Small intestine (tissue), 7 donors: ENCODE measurements at regions not wholly inside any gene's neighbourhood (a gene's known extent, or its start where the extent isn't known, plus 50 kb on each side); places are given as distances from the start of the nearest gene placed in this dataset.

ENCODE experiments used
- DNase-seq, 2 donors: peaks; one replicate each; pipeline versions ENCODE4 v3.0.0 to v3.0.0-alpha.2; 2013
- FAIRE-seq: peaks from 2 replicates; lab custom pipeline; 2012; peaks lifted over from hg19 to GRCh38; lab: Jason Lieb, UNC
- H3K27ac ChIP-seq, 3 donors: one replicate each; pipeline ENCODE4 v1.5.1; 2013; ENCODE audit warnings: low read length in 2 of 3, mild to moderate bottlenecking in 2 of 3, control low read depth in 1 of 3, inconsistent platforms in 1 of 3, low read depth in 1 of 3, moderate library complexity in 1 of 3
- H3K27me3 ChIP-seq, 3 donors: one replicate each; pipeline ENCODE4 v1.6.1; 2013; ENCODE audit warnings: low read length in 3 of 3, inconsistent platforms in 1 of 3; ENCODE audit not compliant: control insufficient read depth in 3 of 3, insufficient read depth in 3 of 3
- H3K36me3 ChIP-seq, 3 donors: one replicate each; pipeline ENCODE4 v1.6.1; 2013; ENCODE audit warnings: low read length in 3 of 3, inconsistent platforms in 1 of 3, low read depth in 1 of 3, mild to moderate bottlenecking in 1 of 3, moderate library complexity in 1 of 3; ENCODE audit not compliant: control insufficient read depth in 3 of 3, insufficient read depth in 2 of 3
- H3K4me1 ChIP-seq, 3 donors: one replicate each; pipeline ENCODE4 v1.6.1; 2013; ENCODE audit warnings: low read length in 2 of 3, inconsistent platforms in 1 of 3, low read depth in 1 of 3, mild to moderate bottlenecking in 1 of 3, moderate library complexity in 1 of 3; ENCODE audit not compliant: control insufficient read depth in 3 of 3, insufficient read depth in 2 of 3
- H3K4me3 ChIP-seq, 3 donors: one replicate each; pipeline ENCODE4 v1.5.1; 2013; ENCODE audit warnings: low read length in 3 of 3, control low read depth in 1 of 3, inconsistent platforms in 1 of 3, low read depth in 1 of 3, mild to moderate bottlenecking in 1 of 3, moderate library complexity in 1 of 3
- H3K9me3 ChIP-seq, 2 donors: one replicate each; pipeline ENCODE4 v1.6.1; 2013; ENCODE audit warnings: low read depth in 1 of 2, low read length in 1 of 2; ENCODE audit not compliant: control insufficient read depth in 2 of 2, insufficient read depth in 1 of 2
- WGBS, 3 donors: extraction: QIAGEN DNeasy Blood & Tissue Kit; methylation state at CpG; one replicate each; pipeline ENCODE4 v1.1.7; 2013; 5-methylcytosine and 5-hydroxymethylcytosine counted together
- donor health status: healthy with polysubstance abuse.
- donor health status: control.
- donor health status: control.
- donor health status: Bipolar disorder and iron deficiency.
- donor health status: healthy.

DNA sequence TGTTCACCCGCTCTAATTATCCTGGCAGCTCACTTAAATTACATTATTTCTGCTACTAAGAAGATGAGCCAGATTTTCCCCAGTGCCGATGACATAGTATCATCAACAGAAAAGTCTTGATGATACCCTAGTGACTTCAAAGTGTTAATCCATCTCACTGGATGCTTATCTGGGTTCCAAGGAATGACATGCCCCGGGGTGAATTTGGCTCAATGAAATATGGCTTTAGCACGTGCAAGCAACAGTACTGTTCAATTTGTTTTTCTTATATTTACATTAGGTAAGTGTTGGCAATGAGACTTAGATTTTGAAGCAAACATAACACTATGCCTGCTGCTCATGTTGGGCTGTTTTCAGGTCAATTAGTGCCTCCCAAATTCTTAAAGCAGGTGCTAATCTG lies 548.2 kb upstream of the SLITRK1 start:
- Histone ChIP-seq H3K4me1 (no peaks in the 10 kb centered on the region), H3K9me3 (no peaks in the 10 kb centered on the region), H3K27me3 (no peaks in the 10 kb centered on the region), H3K36me3 (no peaks in the 10 kb centered on the region), H3K27ac (no peak overlapping the region), H3K4me3 (no peak overlapping the region)
- FAIRE-seq, result no peak
- DNase-seq, result no peak
- 43 to 49% (median 48%) methylated on average over 4 of the region's 4 CpGs for WGBS, 3 donors

DNA sequence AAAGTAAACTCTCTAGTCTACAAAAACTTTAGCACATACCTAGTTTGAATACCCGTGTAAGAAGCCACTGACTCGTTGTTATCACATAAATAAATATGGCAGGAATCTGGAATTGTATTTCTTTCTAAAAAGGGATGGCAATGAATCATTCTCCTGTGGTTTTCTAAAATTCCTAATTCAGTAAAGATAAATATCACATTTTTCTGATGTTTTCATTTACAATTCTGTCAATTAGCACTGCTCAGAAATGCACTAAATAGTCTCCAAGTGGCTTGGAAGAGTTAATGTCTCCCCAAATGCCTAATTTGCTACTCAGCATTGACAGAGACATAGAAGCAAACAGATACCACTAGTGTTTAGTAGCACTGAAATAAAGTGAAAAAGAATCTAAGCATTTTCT lies 547.7 kb upstream of the SLITRK1 start:
- Histone ChIP-seq H3K27ac (no peak overlapping the region), H3K4me3 (no peak overlapping the region), H3K4me1 (no peaks in the 10 kb centered on the region), H3K27me3 (no peaks in the 10 kb centered on the region), H3K9me3 (no peaks in the 10 kb centered on the region), H3K36me3 (no peaks in the 10 kb centered on the region)
- FAIRE-seq, result no peak
- WGBS, 3 donors, result 30 to 49% (median 38%) methylated on average over 2 of the region's 2 CpGs
- no peak for DNase-seq

DNA sequence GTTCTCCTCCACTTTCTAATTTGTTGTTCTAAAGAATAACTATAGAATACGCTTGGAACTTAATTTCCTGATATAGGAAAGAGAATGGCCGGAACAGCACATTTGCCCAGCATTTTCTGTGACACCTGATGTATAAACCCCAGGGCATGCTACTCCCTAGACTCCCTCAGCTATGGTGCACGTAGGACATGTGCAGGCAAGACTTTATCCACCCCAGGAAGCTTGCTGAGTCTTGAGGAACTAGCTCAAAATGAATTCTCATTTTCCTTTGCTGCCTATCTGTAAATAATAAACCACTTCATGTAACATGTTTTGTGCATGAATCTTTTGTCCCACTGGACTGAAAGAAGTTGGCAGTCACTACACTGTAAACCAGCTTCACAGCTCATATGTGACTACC lies 535.8 kb upstream of the SLITRK1 start:
- no peaks in the 10 kb centered on the region for H3K27me3 ChIP-seq
- H3K9me3 ChIP-seq, result peaks cover 0 to 12% of the 10 kb centered on the region in 2 donors
- H3K4me3 ChIP-seq, result no peak overlapping the region
- no peaks in the 10 kb centered on the region for H3K4me1 ChIP-seq
- H3K36me3 ChIP-seq, result no peaks in the 10 kb centered on the region
- FAIRE-seq (no peak), DNase-seq (no peak)
- 51 to 65% (median 60%) methylated on average over 3 of the region's 3 CpGs for WGBS, 3 donors
- no peak overlapping the region for H3K27ac ChIP-seq

DNA sequence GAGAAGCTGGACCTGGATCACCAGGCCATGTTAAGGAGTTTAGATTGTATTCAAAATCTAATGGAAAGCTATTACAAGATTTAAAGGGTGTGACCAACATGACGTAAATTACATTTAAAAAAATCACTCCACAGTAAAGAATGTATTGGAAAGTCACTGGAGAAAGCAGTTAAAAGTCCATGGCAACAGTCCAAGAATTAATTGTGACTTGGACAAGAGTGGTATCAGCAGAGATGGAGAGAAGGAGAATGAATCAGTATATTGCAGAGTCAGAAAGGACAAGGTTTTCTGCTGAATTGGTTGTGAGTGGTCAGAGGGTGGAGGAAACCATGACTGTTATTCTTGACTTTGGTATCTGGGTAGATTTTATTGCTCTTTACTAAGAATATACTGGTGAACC lies 535.1 kb upstream of the SLITRK1 start:
- Histone ChIP-seq H3K27ac (no peak overlapping the region), H3K36me3 (no peaks in the 10 kb centered on the region), H3K4me1 (no peaks in the 10 kb centered on the region), H3K27me3 (no peaks in the 10 kb centered on the region), H3K9me3 (peaks cover 0 to 12% of the 10 kb centered on the region in 2 donors), H3K4me3 (no peak overlapping the region)
- DNase-seq, result no peak
- FAIRE-seq, result no peak
- WGBS, 3 donors, result 18 to 73% (median 48%) methylated on average over 1 of the region's 1 CpG

DNA sequence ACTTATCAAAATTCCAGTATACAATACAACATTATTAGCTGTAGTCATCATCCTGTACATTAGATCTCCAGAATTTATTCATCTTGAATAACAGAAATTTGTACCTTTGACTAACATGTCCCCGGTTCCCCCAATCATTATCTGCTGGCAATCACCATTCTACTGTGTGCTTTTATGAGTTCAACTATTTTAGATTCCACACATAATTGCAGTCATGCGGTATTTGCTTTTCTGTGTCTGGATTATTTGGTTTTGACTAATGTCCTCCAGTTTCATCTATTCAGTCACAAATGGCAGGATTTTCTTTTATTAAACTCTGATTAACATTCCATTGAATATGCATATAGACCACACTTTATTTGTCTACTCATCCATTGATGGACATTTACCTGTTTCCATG lies 530.7 kb upstream of the SLITRK1 start:
- Histone ChIP-seq H3K9me3 (no peaks in the 10 kb centered on the region), H3K27ac (no peak overlapping the region), H3K27me3 (no peaks in the 10 kb centered on the region), H3K36me3 (no peaks in the 10 kb centered on the region), H3K4me1 (no peaks in the 10 kb centered on the region), H3K4me3 (no peak overlapping the region)
- no peak for FAIRE-seq
- DNase-seq, result no peak
- WGBS, 3 donors, result 72 to 84% (median 77%) methylated on average over 2 of the region's 2 CpGs

DNA sequence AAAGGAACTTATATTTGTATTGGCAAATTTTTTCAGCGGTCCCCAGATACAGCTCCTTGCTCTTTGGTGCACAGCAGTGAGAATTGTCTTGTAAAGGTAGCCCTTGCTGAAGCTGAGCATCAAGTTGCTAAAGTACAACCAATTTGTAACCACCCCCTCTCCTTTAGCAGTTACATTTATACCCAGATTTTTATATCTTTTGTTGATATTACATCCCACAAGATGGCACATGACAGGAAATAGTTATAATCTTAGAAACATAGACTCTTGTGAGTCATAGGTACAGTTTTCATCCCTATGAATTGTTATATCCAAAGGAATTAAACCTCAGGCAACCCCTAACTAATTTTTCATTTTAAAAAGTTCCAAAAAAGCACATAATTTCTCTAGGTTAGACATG lies 523.0 kb upstream of the SLITRK1 start:
- FAIRE-seq (no peak), DNase-seq (no peak)
- H3K27ac ChIP-seq, result no peak overlapping the region
- no peaks in the 10 kb centered on the region for H3K4me1 ChIP-seq
- H3K36me3 ChIP-seq, result no peaks in the 10 kb centered on the region
- no peaks in the 10 kb centered on the region for H3K27me3 ChIP-seq
- H3K4me3 ChIP-seq, result no peak overlapping the region
- no peaks in the 10 kb centered on the region for H3K9me3 ChIP-seq
- WGBS, 3 donors, result 81 to 87% (median 81%) methylated on average over 1 of the region's 1 CpG

DNA sequence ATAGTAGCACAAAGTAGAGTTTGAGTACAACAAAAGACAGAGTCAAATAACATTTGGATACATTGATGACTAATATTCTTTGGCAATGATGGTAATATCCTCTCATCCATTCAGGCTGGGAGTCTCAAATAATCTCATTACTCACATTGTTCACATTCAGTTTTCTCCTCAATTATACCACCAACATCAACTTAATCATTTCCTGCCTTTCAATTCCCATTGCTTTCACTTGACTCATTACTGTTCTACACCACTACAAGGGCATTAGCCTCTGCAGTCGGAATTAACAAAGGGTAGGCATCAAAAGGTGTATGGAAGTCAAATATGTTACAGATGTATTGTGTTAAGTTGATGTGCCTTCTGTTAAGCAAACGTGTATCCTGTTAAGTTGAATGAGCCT lies 518.4 kb upstream of the SLITRK1 start:
- H3K36me3 ChIP-seq, result no peaks in the 10 kb centered on the region
- 43 to 62% (median 58%) methylated on average over 2 of the region's 2 CpGs for WGBS, 3 donors
- H3K9me3 ChIP-seq, result peaks cover 0 to 18% of the 10 kb centered on the region in 2 donors
- H3K4me1 ChIP-seq, result no peaks in the 10 kb centered on the region
- H3K27ac ChIP-seq, result no peak overlapping the region
- no peak for DNase-seq
- H3K27me3 ChIP-seq, result no peaks in the 10 kb centered on the region
- no peak overlapping the region for H3K4me3 ChIP-seq
- FAIRE-seq, result no peak

DNA sequence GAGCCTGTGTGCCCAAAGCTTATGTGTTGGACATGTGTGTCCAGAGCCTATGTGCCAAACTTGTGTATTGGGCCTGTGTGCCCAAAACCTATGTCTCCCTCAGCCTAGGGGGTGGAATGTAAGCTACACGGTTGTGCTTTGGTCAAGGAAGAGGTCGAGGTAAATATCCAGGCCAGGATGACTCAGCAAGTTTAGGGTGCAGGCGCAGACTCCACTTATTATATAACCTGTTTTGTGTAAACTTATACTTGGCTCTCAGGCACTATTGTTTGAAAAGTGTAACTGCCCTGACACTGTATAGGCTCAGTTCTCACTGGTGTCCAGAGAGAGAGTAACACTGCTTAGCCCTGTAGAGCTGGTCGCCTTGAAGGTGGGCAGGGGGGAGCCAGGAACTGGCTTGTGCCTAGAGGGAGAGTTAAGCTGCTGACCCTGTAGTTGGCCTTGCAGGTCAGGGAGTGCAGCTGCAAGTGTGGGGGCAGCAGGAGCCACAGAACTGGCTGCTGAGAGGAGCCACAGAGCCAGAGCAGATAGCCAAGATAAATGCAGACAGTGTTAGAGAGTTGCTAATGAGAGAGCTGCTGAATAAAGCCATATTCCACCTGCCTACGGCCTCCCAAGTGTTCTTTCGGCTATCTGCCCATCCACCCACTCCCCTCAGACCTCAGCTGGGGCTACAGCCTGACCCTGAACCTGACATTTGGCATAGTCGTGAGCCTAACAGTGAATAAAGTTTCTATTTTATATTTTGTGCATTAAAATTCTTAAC lies 517.2 kb upstream of the SLITRK1 start:
- Histone ChIP-seq H3K4me3 (no peak overlapping the region), H3K27ac (no peak overlapping the region), H3K4me1 (no peaks in the 10 kb centered on the region), H3K9me3 (peaks cover 0 to 18% of the 10 kb centered on the region in 2 donors), H3K27me3 (no peaks in the 10 kb centered on the region), H3K36me3 (no peaks in the 10 kb centered on the region)
- FAIRE-seq (no peak), DNase-seq (peak in 1 of 2 donors; percentile 1)
- 63 to 79% (median 67%) methylated on average over 7 of the region's 7 CpGs for WGBS, 3 donors
